Panc1 (cell line): ENCODE measurements at regions not wholly inside any gene's neighbourhood (a gene's known extent, or its start where the extent isn't known, plus 50 kb on each side); places are given as distances from the start of the nearest gene placed in this dataset.

ENCODE experiments used
- POLR2AphosphoS5 ChIP-seq: IDR thresholded peaks from 2 replicates; pipeline ENCODE4 v1.6.1; 2012; ENCODE audit warnings: mild to moderate bottlenecking, low read depth, low read length, moderate library complexity
- TF ChIP-seq, protein P1 (sequence below), 2 experiments: IDR thresholded peaks; 2 replicates each; pipeline ENCODE4 v1.6.1; 2011 to 2012; ENCODE audit warnings: low read depth in 2 of 2, control low read depth in 1 of 2, low read length in 1 of 2, mild to moderate bottlenecking in 1 of 2, moderate library complexity in 1 of 2; ENCODE audit not compliant: insufficient read depth in 1 of 2
- TF ChIP-seq, protein P2 (sequence below): fragments of 450-650 bp; IDR thresholded peaks from 2 replicates; pipeline ENCODE4 v1.5.1; 2017; ENCODE audit warnings: mild to moderate bottlenecking

DNA sequence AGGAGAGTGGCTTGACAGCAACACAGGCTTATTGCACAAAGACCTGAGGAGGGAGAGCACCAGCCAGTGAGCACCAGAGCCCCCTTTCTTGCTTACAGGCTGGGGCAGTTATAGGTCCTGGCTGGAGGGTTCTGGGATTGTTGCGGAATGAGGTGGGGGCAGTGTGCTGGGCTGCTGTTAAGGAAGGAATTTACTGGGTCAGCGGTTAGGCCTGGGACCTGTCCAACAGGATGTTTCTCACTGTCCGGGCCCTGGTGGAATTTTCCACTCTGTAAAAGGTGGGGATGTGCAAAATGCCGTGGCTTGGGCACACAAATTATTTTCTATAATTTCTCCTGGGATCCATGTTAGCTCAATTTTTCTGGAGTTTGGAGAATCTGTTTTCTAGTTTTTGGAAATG is 757.3 kb downstream of the TYW1 start:
- TF ChIP-seq, protein P1, sequence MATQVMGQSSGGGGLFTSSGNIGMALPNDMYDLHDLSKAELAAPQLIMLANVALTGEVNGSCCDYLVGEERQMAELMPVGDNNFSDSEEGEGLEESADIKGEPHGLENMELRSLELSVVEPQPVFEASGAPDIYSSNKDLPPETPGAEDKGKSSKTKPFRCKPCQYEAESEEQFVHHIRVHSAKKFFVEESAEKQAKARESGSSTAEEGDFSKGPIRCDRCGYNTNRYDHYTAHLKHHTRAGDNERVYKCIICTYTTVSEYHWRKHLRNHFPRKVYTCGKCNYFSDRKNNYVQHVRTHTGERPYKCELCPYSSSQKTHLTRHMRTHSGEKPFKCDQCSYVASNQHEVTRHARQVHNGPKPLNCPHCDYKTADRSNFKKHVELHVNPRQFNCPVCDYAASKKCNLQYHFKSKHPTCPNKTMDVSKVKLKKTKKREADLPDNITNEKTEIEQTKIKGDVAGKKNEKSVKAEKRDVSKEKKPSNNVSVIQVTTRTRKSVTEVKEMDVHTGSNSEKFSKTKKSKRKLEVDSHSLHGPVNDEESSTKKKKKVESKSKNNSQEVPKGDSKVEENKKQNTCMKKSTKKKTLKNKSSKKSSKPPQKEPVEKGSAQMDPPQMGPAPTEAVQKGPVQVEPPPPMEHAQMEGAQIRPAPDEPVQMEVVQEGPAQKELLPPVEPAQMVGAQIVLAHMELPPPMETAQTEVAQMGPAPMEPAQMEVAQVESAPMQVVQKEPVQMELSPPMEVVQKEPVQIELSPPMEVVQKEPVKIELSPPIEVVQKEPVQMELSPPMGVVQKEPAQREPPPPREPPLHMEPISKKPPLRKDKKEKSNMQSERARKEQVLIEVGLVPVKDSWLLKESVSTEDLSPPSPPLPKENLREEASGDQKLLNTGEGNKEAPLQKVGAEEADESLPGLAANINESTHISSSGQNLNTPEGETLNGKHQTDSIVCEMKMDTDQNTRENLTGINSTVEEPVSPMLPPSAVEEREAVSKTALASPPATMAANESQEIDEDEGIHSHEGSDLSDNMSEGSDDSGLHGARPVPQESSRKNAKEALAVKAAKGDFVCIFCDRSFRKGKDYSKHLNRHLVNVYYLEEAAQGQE (IDR thresholded peaks at IDR 0.05; ENCODE audit: insufficient read depth in 1 of 2, low read depth in 2 of 2, low read length in 1 of 2) = no peak
- TF ChIP-seq, protein P2, sequence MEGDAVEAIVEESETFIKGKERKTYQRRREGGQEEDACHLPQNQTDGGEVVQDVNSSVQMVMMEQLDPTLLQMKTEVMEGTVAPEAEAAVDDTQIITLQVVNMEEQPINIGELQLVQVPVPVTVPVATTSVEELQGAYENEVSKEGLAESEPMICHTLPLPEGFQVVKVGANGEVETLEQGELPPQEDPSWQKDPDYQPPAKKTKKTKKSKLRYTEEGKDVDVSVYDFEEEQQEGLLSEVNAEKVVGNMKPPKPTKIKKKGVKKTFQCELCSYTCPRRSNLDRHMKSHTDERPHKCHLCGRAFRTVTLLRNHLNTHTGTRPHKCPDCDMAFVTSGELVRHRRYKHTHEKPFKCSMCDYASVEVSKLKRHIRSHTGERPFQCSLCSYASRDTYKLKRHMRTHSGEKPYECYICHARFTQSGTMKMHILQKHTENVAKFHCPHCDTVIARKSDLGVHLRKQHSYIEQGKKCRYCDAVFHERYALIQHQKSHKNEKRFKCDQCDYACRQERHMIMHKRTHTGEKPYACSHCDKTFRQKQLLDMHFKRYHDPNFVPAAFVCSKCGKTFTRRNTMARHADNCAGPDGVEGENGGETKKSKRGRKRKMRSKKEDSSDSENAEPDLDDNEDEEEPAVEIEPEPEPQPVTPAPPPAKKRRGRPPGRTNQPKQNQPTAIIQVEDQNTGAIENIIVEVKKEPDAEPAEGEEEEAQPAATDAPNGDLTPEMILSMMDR = no peak
- TF ChIP-seq POLR2AphosphoS5 = no peak
